ENCODE measurements at regions not wholly inside any gene's neighbourhood (a gene's known extent, or its start where the extent isn't known, plus 50 kb on each side); places are given as distances from the start of the nearest gene placed in this dataset.

GRCh38 chr5:34534523-34535103 is 121.5 kb upstream of the RAI14 start:
- DNase-seq (ENCODE audit: low spot score) = no peak

DNA sequence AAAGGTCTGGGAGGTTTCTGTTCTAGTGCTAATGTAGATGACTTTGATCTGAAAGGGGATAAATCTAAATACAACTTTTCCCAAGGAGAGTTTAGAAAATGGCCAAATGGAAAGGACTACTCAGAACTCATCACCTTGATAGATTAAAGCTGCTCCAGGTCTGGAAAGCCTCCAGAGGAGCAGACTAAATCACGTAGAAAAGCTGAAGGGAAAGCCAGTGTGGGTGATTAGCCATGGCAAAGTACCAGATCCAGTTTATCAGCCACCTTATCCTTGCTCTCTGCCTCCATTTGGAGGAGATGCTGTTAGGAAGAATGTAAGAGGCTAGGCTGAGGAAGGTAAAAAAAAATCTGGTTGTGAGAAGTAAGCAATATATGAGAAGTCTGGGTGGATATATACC is 120.7 kb upstream of the RAI14 start:
- DNase-seq (ENCODE audit: low spot score) = no peak

DNA sequence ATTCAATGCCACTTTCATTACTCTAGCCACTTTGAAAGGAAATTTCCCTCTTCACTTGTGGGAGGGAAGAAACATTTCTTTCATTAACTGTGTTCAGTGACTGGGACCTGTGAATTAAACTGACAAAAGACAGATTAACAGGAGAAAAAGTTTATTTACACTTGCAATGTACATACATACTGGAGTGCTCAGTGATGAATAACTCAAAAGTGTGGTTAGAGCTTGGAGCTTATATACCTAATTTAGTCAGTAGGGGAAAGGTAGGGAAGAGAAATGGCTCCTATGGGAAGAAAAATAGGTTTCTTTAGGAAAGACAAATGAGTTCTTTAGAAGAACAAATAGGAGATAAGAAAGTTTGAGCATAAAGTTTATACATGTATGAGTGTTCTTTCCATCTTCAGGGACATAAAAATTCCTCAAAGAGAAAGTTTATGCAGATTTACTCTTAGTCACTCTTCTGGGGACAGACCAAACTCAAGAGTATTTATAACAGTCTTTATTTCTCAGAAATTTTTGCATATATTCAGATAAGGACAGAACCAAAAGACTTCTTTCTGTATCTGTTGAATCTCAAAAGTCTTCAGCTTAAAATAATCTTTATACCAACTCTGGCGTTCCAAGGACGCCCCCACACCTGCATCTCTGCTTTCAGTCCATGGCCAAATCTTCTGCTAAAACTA is 120.0 kb upstream of the RAI14 start:
- no peak for DNase-seq (ENCODE audit: low spot score)

GRCh38 chr5:34536699-34537098 is 119.4 kb upstream of the RAI14 start:
- no peak for DNase-seq (ENCODE audit: low spot score)

- DNase-seq (ENCODE audit: low spot score) = no peak
These were observed 118.0 kb upstream of the RAI14 start for GRCh38 chr5:34538026-34538672.

GRCh38 chr5:34539183-34539582 is 116.9 kb upstream of the RAI14 start:
- no peak for DNase-seq (ENCODE audit: low spot score)

DNA sequence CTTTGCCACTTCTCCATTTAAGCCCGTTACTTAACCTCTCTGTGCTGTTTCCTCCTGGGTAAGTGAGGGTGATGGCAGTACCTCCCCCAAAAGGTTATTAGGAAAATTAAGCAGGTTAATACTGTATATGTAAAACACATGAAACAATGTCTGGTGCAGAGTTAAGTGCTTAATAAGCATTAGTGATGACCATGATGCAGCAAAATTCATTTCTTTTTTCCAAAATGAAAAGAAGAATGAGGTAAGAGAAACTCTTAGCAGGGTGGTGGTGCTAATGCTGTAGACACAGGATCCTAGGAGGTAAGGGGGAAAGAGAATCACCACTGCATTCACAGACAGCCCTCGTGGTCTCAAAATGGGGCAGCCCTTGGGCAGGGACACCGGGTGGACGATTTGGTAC is 115.1 kb upstream of the RAI14 start:
- DNase-seq (ENCODE audit: low spot score) = no peak

DNA sequence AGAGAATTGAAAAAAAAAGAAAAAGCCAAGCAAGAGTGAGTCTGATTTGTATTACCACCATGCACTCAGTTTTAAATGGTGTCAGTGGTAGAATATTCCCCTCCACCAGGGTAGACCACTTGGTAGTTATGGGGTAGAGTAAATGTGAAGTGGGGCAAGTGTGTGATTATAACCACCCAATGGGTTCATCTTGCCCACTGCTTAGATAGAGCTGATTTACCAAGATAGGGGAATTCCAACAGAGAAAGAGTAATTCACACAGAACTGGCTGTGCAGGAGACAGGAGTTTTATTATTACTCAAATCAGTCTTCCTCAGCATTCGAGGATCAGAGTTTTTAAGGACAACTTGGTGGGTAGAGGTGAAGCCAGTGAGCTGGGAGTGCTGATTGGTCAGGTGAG is 113.3 kb upstream of the RAI14 start:
- no peak for DNase-seq (ENCODE audit: low spot score)

GRCh38 chr5:34543687-34544086 is 112.4 kb upstream of the RAI14 start:
- DNase-seq (ENCODE audit: low spot score) = no peak

DNA sequence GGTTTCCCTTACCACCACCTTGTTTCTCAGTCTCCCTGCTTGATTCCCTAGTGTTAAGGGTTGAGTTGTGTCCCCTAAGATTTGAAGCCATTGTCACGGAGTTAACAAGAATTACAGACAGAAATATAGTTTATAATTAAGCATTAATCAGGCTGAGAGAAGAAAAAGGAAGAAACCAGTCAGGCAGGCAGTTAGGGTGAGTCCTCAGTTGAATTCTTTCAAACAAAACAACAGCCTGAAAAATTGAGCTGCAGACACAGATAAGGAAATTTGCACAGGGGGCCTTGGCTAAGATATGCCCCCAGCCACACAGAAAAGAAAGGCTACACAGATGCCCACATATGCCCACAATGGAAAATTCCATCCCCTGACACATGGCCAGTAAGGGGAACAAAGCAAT is 111.7 kb upstream of the RAI14 start:
- DNase-seq (ENCODE audit: low spot score) = no peak

- no peak for DNase-seq (ENCODE audit: low spot score)
These were observed 111.0 kb upstream of the RAI14 start for GRCh38 chr5:34545164-34545563.

DNA sequence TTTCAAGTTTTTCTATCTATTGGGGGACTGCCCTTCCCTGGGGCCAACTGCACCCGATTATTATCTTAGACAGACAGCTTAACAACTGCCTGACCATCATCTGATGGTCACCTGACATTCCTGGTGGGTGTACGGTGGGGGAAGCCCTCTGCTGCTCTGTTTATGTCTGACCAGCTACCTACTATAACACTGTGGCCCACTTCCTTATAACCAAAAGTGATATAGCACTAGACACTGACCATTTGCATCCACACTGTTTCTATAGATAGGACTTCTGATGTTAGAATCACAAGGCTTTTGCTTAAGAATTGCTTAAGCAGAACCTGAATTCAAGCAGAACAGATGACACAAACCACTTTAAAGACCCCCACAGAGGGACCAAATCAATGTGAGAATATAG is 110.5 kb upstream of the RAI14 start:
- DNase-seq (ENCODE audit: low spot score) = no peak

DNA sequence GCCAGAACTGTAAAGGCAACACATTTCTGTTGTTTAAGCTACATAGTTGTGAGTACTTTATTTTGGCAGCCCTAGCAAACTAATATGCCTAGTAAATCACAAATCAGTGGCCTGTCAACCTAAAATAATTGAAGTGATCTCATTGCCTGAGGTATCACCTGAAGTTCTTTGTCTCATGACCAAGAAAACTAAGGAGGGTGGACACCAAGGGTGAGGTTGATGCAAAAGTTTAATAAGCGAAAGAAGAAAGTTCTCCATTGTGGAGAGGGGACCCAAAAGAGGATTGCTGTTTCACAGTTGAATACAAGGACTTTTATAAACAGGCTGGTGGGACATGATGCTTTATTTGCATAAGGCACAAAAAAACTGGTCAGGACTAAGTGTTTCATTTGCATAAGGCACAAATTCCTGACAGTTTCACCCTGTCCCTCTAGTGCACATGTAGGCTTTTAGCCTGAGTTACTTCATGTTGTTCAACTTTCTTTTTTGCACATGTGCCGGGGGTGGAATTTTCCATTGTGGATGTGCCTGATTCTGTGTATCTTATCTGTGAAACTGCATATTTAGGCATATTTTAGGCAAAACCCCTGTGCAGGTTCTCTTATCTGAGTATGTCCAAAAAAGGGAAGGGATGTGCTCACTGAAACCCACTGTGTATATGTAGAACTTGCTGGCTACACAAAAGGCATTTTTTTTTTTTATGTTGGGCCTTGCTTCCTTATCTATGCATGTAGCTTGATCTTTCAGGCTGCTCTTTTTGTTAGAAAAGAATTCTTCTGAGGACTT is 108.6 kb upstream of the RAI14 start:
- DNase-seq (ENCODE audit: low spot score) = no peak

GRCh38 chr5:34548086-34548403 is 108.1 kb upstream of the RAI14 start:
- DNase-seq (ENCODE audit: low spot score) = no peak

- no peak for DNase-seq (ENCODE audit: low spot score)
These were observed 105.9 kb upstream of the RAI14 start for GRCh38 chr5:34550247-34550646.

DNA sequence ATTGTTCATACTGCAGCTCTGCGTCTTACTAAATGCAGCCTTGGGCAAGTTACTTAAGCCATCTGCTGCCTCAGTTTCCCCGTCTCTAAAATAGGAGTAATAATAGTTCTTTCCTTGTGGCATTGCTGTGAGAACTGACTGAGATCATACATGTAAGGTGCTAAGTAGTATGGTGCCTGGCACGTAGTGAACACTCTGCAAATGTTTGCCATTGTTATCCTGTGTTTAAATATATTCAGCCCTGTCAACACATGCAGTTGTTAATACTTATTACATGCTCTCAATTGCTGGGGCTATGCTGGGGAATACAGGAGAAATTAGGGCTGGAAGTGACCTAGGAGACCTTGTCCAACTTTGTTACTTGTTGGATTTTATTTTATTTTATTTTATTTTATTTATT is 105.2 kb upstream of the RAI14 start:
- DNase-seq (ENCODE audit: low spot score) = no peak

GRCh38 chr5:34551911-34552433 is 104.2 kb upstream of the RAI14 start:
- no peak for DNase-seq (ENCODE audit: low spot score)

GRCh38 chr5:34552686-34553085 is 103.4 kb upstream of the RAI14 start:
- no peak for DNase-seq (ENCODE audit: low spot score)

GRCh38 chr5:34553581-34553980 is 102.5 kb upstream of the RAI14 start:
- DNase-seq (ENCODE audit: low spot score) = no peak

- no peak for DNase-seq (ENCODE audit: low spot score)
These were observed 101.5 kb upstream of the RAI14 start for GRCh38 chr5:34554641-34555040.

- no peak for DNase-seq (ENCODE audit: low spot score)
These were observed 100.2 kb upstream of the RAI14 start for GRCh38 chr5:34555699-34556508.

DNA sequence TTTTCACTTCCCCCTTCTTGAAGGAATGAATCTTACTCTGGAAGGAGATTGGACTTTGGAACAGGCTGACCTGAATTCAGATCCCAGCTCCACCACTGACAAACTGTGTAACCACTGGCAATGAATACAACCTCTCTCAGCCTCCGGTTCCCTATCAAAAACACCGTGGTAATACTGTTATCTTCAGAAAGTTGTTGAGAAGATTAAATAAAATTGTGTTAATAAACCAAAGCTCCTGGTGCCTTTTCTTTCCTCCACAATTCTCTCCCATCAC is 99.7 kb upstream of the RAI14 start:
- no peak for DNase-seq (ENCODE audit: low spot score)

All from HuH-7.5 (cell line).